DOHH2 (cell line): ENCODE measurements at regions not wholly inside any gene's neighbourhood (a gene's known extent, or its start where the extent isn't known, plus 50 kb on each side); places are given as distances from the start of the nearest gene placed in this dataset.

Source experiments
- H3F3A ChIP-seq: fragments of 200-600 bp; sonication (generic), shearing (Covaris generic); 2 replicates; pipeline ENCODE4 v1.6.0; 2016; ENCODE audit warnings: antibody characterized with exemption, mild to moderate bottlenecking; ENCODE audit not compliant: control insufficient read depth, insufficient read depth
- H3K27ac ChIP-seq: fragments of 200-600 bp; sonication (generic); 2 replicates; pipeline ENCODE4 v1.5.1; 2014; ENCODE audit warnings: low read depth, mild to moderate bottlenecking, low read length, moderate library complexity
- H3K27me3 ChIP-seq: fragments of 200-600 bp; sonication (generic); 2 replicates; pipeline ENCODE4 v1.6.1; 2014; ENCODE audit warnings: mild to moderate bottlenecking, low read length, mixed read lengths; ENCODE audit not compliant: control insufficient read depth
- H3K36me3 ChIP-seq: fragments of 200-600 bp; sonication (generic); 2 replicates; pipeline ENCODE4 v1.6.1; 2014; ENCODE audit warnings: mild to moderate bottlenecking, low read length, moderate library complexity, mixed read lengths; ENCODE audit not compliant: control insufficient read depth
- H3K4me1 ChIP-seq: fragments of 200-600 bp; sonication (generic); 2 replicates; pipeline ENCODE4 v1.6.1; 2014; ENCODE audit warnings: mild to moderate bottlenecking, low read length, mixed read lengths; ENCODE audit not compliant: control insufficient read depth
- H3K4me2 ChIP-seq: fragments of 200-600 bp; sonication (generic); 2 replicates; pipeline ENCODE4 v1.6.0; 2014; ENCODE audit warnings: mild to moderate bottlenecking, low read length, moderate library complexity
- H3K4me3 ChIP-seq: fragments of 200-600 bp; sonication (generic); 2 replicates; pipeline ENCODE4 v1.5.1; 2014; ENCODE audit warnings: mild to moderate bottlenecking, low read length, mixed read lengths
- H3K79me2 ChIP-seq: fragments of 200-600 bp; sonication (generic); 2 replicates; pipeline ENCODE4 v1.6.1; 2014; ENCODE audit warnings: mild to moderate bottlenecking, low read length, mixed read lengths; ENCODE audit not compliant: control insufficient read depth
- H3K9me2 ChIP-seq: fragments of 200-600 bp; sonication (generic); replicated peaks from 2 replicates; pipeline ENCODE4 v1.6.1; 2014; ENCODE audit warnings: mild to moderate bottlenecking, low read length, mixed read lengths; ENCODE audit not compliant: control insufficient read depth
- H3K9me3 ChIP-seq: fragments of 200-600 bp; sonication (generic); 2 replicates; pipeline ENCODE4 v1.6.1; 2014; ENCODE audit warnings: antibody characterized with exemption, low read length, mixed read lengths; ENCODE audit not compliant: control insufficient read depth, insufficient read depth
- H4K20me1 ChIP-seq: fragments of 200-600 bp; sonication (generic); 2 replicates; pipeline ENCODE4 v1.6.0; 2014; ENCODE audit warnings: low read depth, mild to moderate bottlenecking, antibody characterized with exemption, low read length, moderate library complexity; ENCODE audit not compliant: control insufficient read depth, insufficient read depth
- EZH2phosphoT487 ChIP-seq: fragments of 200-600 bp; sonication (generic); IDR thresholded peaks from 2 replicates; pipeline ENCODE4 v1.6.1; 2017; ENCODE audit warnings: borderline replicate concordance, mild to moderate bottlenecking, antibody characterized with exemption, low read length, moderate library complexity, mixed read lengths
- TF ChIP-seq, protein P1 (sequence below): fragments of 200-600 bp; sonication (generic); IDR thresholded peaks from one replicate; pipeline ENCODE4 v1.5.1; 2014; ENCODE audit warnings: antibody characterized with exemption, mild to moderate bottlenecking, low read depth, low read length; ENCODE audit not compliant: poor library complexity, severe bottlenecking

- no peaks in the 10 kb centered on the region for H3K9me2 ChIP-seq
- no peaks in the 10 kb centered on the region for H3K9me3 ChIP-seq
- H3K27me3 ChIP-seq = no peaks in the 10 kb centered on the region
- TF ChIP-seq, protein P1, sequence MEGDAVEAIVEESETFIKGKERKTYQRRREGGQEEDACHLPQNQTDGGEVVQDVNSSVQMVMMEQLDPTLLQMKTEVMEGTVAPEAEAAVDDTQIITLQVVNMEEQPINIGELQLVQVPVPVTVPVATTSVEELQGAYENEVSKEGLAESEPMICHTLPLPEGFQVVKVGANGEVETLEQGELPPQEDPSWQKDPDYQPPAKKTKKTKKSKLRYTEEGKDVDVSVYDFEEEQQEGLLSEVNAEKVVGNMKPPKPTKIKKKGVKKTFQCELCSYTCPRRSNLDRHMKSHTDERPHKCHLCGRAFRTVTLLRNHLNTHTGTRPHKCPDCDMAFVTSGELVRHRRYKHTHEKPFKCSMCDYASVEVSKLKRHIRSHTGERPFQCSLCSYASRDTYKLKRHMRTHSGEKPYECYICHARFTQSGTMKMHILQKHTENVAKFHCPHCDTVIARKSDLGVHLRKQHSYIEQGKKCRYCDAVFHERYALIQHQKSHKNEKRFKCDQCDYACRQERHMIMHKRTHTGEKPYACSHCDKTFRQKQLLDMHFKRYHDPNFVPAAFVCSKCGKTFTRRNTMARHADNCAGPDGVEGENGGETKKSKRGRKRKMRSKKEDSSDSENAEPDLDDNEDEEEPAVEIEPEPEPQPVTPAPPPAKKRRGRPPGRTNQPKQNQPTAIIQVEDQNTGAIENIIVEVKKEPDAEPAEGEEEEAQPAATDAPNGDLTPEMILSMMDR = no peak
- TF ChIP-seq EZH2phosphoT487 = no peak
- H3K79me2 ChIP-seq = no peaks in the 10 kb centered on the region
- no peak overlapping the region for H3K4me3 ChIP-seq
- H3K4me1 ChIP-seq = no peaks in the 10 kb centered on the region
- H3F3A ChIP-seq = no peaks in the 10 kb centered on the region
- H3K27ac ChIP-seq = no peak overlapping the region
- no peak overlapping the region for H3K4me2 ChIP-seq
- H3K36me3 ChIP-seq = no peaks in the 10 kb centered on the region
- no peaks in the 10 kb centered on the region for H4K20me1 ChIP-seq
These were observed 406.6 kb upstream of the CAMK1G start for GRCh38 chr1:209176866-209177430.

GRCh38 chr1:209183195-209183594, 400.3 kb upstream of the CAMK1G start:
- Histone ChIP-seq H3K36me3 (no peaks in the 10 kb centered on the region), H3K27me3 (no peaks in the 10 kb centered on the region), H3K9me2 (no peaks in the 10 kb centered on the region), H3K27ac (no peak overlapping the region), H3K4me1 (no peaks in the 10 kb centered on the region), H3K4me3 (no peak overlapping the region), H3F3A (no peaks in the 10 kb centered on the region), H4K20me1 (no peaks in the 10 kb centered on the region), H3K79me2 (no peaks in the 10 kb centered on the region), H3K4me2 (no peak overlapping the region), H3K9me3 (peaks cover 7% of the 10 kb centered on the region)
- TF ChIP-seq EZH2phosphoT487 = no peak
- TF ChIP-seq, protein P1 = no peak

DNA sequence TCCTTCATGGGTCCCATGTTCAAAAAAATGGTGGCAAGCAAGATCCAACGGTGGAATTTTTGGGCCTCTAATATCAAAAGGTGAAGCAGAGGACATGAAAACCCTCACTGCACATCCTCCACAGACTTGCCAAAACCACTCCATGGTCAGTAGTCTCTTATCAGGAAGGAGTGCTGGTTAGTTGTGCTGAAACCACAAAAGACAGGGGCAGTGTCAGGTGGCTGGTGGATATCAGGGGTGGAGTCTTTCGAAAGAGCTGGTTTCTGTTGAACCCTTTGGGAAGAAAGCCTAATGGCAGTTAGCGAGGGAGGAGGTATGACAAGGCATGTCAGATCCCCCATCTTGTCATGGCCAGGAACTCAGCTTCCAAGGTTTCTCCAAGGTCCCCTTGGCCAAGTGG, 395.9 kb upstream of the CAMK1G start:
- Histone ChIP-seq H4K20me1 (no peaks in the 10 kb centered on the region), H3K36me3 (no peaks in the 10 kb centered on the region), H3K79me2 (no peaks in the 10 kb centered on the region), H3K27ac (no peak overlapping the region), H3K9me3 (peaks cover 7% of the 10 kb centered on the region), H3K9me2 (no peaks in the 10 kb centered on the region), H3K4me2 (no peak overlapping the region), H3F3A (no peaks in the 10 kb centered on the region), H3K27me3 (no peaks in the 10 kb centered on the region), H3K4me1 (no peaks in the 10 kb centered on the region), H3K4me3 (no peak overlapping the region)
- no peak for TF ChIP-seq EZH2phosphoT487
- TF ChIP-seq, protein P1 = no peak
